HG03097 (cell line): ENCODE measurements at regions not wholly inside any gene's neighbourhood (a gene's known extent, or its start where the extent isn't known, plus 50 kb on each side); places are given as distances from the start of the nearest gene placed in this dataset.
"Not testable (repeated sequence)": the region's sequence is repeated elsewhere in the genome, so short reads cannot be mapped to it uniquely, and the experiment has no call there.

ENCODE experiments used
- ATAC-seq: cut with Tn5 transposase; IDR thresholded peaks from one replicate; pipeline ENCODE4 v1.9.1; 2021; ENCODE audit not compliant: unreplicated experiment, low FRiP score

- ATAC-seq: no peak
These were observed 135.2 kb upstream of the RFLNA start for GRCh38 chr12:124159655-124160054.

- no peak for ATAC-seq
These were observed 134.7 kb upstream of the RFLNA start for GRCh38 chr12:124160097-124160756.

- not testable (repeated sequence) for ATAC-seq
These were observed 133.5 kb upstream of the RFLNA start for GRCh38 chr12:124161402-124161801.

- ATAC-seq: no peak
These were observed 132.5 kb upstream of the RFLNA start for GRCh38 chr12:124162151-124163110.

- ATAC-seq: no peak
These were observed 129.2 kb upstream of the RFLNA start for GRCh38 chr12:124165695-124166094.

- ATAC-seq: no peak
These were observed 127.8 kb upstream of the RFLNA start for GRCh38 chr12:124167141-124167540.

- no peak for ATAC-seq
These were observed 126.7 kb upstream of the RFLNA start for GRCh38 chr12:124168016-124168786.

- ATAC-seq: no peak
These were observed 125.2 kb upstream of the RFLNA start for GRCh38 chr12:124169577-124170284.

GRCh38 chr12:124170760-124171159, 124.1 kb upstream of the RFLNA start:
- ATAC-seq: no peak

GRCh38 chr12:124171231-124171979, 123.5 kb upstream of the RFLNA start:
- no peak for ATAC-seq

GRCh38 chr12:124172636-124173035, 122.3 kb upstream of the RFLNA start:
- no peak for ATAC-seq

- no peak for ATAC-seq
These were observed 121.2 kb upstream of the RFLNA start for GRCh38 chr12:124173692-124174091.

GRCh38 chr12:124174451-124175348, 120.2 kb upstream of the RFLNA start:
- no peak for ATAC-seq

GRCh38 chr12:124175704-124176103, 119.2 kb upstream of the RFLNA start:
- ATAC-seq: no peak

- no peak for ATAC-seq
These were observed 117.5 kb upstream of the RFLNA start for GRCh38 chr12:124177276-124177950.

GRCh38 chr12:124177951-124178316, 117.0 kb upstream of the RFLNA start:
- no peak for ATAC-seq

- ATAC-seq: no peak
These were observed 114.8 kb upstream of the RFLNA start for GRCh38 chr12:124179936-124180607.

- no peak for ATAC-seq
These were observed 111.7 kb upstream of the RFLNA start for GRCh38 chr12:124183172-124183571.
